ENCODE measurements at regions not wholly inside any gene's neighbourhood (a gene's known extent, or its start where the extent isn't known, plus 50 kb on each side); places are given as distances from the start of the nearest gene placed in this dataset.

DNA sequence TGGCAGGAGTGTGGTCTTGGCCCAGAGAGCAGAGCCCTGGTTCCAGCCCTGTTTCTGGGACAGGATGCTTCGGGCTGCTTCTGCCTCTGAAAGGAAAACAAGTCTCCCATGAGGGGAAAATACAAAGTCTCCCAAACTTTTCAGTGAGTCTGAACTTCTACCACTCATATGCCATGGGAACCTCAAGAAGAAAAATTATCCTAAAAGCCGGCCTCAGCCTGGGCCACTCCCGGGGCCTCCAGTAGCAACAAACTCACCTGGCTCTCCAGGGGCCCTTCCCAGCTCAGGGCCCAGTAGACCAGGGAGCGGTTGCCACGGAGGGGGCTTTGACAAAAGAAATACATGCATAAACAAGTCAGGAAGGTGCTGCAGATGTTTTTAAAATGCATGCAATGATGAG is 289.2 kb upstream of the HDAC4 start:
- Mint-ChIP-seq H3K27me3 (ENCODE audit: insufficient read depth) (0 out of 2 replicates have a peak, but pooled peaks cover 1% of the 10 kb centered on the region), H3K9me3 (peaks cover 24% of the 10 kb centered on the region)

GRCh38 chr2:239689410-239689809 is 288.6 kb upstream of the HDAC4 start:
- TF ChIP-seq, protein P1, sequence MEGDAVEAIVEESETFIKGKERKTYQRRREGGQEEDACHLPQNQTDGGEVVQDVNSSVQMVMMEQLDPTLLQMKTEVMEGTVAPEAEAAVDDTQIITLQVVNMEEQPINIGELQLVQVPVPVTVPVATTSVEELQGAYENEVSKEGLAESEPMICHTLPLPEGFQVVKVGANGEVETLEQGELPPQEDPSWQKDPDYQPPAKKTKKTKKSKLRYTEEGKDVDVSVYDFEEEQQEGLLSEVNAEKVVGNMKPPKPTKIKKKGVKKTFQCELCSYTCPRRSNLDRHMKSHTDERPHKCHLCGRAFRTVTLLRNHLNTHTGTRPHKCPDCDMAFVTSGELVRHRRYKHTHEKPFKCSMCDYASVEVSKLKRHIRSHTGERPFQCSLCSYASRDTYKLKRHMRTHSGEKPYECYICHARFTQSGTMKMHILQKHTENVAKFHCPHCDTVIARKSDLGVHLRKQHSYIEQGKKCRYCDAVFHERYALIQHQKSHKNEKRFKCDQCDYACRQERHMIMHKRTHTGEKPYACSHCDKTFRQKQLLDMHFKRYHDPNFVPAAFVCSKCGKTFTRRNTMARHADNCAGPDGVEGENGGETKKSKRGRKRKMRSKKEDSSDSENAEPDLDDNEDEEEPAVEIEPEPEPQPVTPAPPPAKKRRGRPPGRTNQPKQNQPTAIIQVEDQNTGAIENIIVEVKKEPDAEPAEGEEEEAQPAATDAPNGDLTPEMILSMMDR (IDR thresholded peaks at IDR 0.05): no peak
- no peak for DNase-seq
- peaks cover 3% of the 10 kb centered on the region; the same call in 1 of the 2 replicates for H3K27me3 Mint-ChIP-seq (ENCODE audit: insufficient read depth)

More for the DNA sequence above, 289.2 kb upstream of the HDAC4 start:
- Mint-ChIP-seq H3K36me3 (ENCODE audit: low read depth) (peaks cover 5% of the 10 kb centered on the region; the same call in 1 of the 2 replicates), H3K27ac (no peak overlapping the region), H3K4me3 (no peak overlapping the region), H3K4me1 (ENCODE audit: low read depth) (no peaks in the 10 kb centered on the region)
- TF ChIP-seq, protein P1 (IDR thresholded peaks at IDR 0.05): no peak
- DNase-seq: no peak

GRCh38 chr2:239688840-239689239 is 288.0 kb upstream of the HDAC4 start:
- no peak overlapping the region for H3K27ac Mint-ChIP-seq
- H3K4me1 Mint-ChIP-seq (ENCODE audit: low read depth): no peaks in the 10 kb centered on the region
- H3K36me3 Mint-ChIP-seq (ENCODE audit: low read depth): peaks cover 5% of the 10 kb centered on the region; the same call in 1 of the 2 replicates
- TF ChIP-seq, protein P1 (IDR thresholded peaks at IDR 0.05): no peak
- H3K9me3 Mint-ChIP-seq: peaks cover 32% of the 10 kb centered on the region
- H3K4me3 Mint-ChIP-seq: no peak overlapping the region
- DNase-seq: no peak
- peaks cover 8% of the 10 kb centered on the region; the same call in 1 of the 2 replicates for H3K27me3 Mint-ChIP-seq (ENCODE audit: insufficient read depth)

More at GRCh38 chr2:239689410-239689809, 288.6 kb upstream of the HDAC4 start:
- H3K36me3 Mint-ChIP-seq (ENCODE audit: low read depth): peaks cover 5% of the 10 kb centered on the region; the same call in 1 of the 2 replicates
- no peak overlapping the region for H3K27ac Mint-ChIP-seq
- no peaks in the 10 kb centered on the region for H3K4me1 Mint-ChIP-seq (ENCODE audit: low read depth)
- H3K4me3 Mint-ChIP-seq: no peak overlapping the region
- peaks cover 26% of the 10 kb centered on the region for H3K9me3 Mint-ChIP-seq

- TF ChIP-seq, protein P1 (IDR thresholded peaks at IDR 0.05): no peak
- H3K9me3 Mint-ChIP-seq: peaks cover 29% of the 10 kb centered on the region
- H3K4me3 Mint-ChIP-seq: no peak overlapping the region
- no peak for DNase-seq
- no peak overlapping the region for H3K27ac Mint-ChIP-seq
- peaks cover 9% of the 10 kb centered on the region; the same call in 1 of the 2 replicates for H3K27me3 Mint-ChIP-seq (ENCODE audit: insufficient read depth)
- H3K4me1 Mint-ChIP-seq (ENCODE audit: low read depth): no peaks in the 10 kb centered on the region
- no peaks in the 10 kb centered on the region for H3K36me3 Mint-ChIP-seq (ENCODE audit: low read depth)
Observed at GRCh38 chr2:239688122-239688681, 287.4 kb upstream of the HDAC4 start.

DNA sequence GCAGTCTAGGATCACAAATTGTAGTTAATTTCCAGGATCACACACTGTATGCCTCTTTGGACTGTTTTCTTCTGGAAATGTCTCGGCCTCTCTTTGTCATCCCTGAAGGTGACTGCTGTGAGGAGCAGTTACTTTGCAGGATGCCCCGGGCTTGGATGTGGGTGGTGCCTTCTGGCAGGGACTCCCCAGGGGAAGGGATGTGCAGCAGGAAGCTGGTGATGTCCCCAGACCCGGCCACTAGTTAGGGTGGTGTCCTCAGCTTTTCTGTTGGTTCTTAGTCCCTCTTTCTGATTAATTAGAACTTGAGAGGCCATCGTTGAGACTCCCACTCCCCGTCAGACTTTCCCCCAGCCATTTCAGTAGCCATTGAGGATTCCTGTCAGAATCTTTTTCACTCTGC is 286.6 kb upstream of the HDAC4 start:
- no peak overlapping the region for H3K27ac Mint-ChIP-seq
- H3K9me3 Mint-ChIP-seq: peaks cover 36% of the 10 kb centered on the region
- peaks cover 9% of the 10 kb centered on the region; the same call in 1 of the 2 replicates for H3K27me3 Mint-ChIP-seq (ENCODE audit: insufficient read depth)
- no peak overlapping the region for H3K4me3 Mint-ChIP-seq
- DNase-seq: no peak
- H3K36me3 Mint-ChIP-seq (ENCODE audit: low read depth): peaks cover 3% of the 10 kb centered on the region; the same call in 1 of the 2 replicates
- no peaks in the 10 kb centered on the region for H3K4me1 Mint-ChIP-seq (ENCODE audit: low read depth)
- TF ChIP-seq, protein P1 (IDR thresholded peaks at IDR 0.05): no peak

Data from HFFc6 (cell line).